ENCODE measurements at regions not wholly inside any gene's neighbourhood (a gene's known extent, or its start where the extent isn't known, plus 50 kb on each side); places are given as distances from the start of the nearest gene placed in this dataset.

DNA sequence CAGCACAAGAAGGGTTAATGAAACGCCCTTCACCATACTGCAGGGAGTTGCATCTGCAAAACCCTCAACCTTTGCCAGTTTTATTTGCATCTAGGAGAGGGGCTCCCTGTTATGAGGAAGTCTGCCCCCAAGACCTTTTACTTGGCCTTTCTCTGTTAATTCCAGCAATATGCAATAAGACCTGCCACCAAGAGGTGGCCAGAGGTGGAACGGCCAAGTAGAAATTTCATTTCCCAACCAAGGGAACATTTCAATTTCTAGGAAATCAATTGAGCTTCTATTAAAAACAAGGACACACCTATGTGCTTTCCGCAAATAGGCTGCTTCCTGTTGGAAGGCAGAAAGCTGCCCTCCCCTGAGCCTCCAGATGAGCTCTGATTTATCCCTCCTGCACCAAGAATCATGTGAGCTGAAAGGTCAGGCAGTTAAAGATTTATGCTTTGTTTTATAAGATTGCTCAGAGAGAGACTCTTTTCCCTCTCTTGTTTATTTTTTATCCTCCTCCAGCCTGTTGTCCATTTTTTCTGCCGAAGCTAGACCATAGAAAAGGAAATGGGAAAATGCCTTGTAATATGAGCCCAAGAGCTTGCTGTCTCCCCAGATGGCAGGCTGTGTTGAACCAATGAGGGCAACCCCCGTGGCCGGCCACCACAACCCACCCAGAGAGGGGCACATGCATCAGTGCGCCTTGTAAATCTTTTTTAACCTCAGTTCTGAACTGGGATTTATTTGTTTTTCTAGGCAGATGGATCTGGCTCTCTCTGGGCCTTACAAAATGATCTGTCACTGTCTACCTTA is 572.8 kb downstream of the TLE1 start:
- DNase-seq (ENCODE audit: low spot score), result no peak

- peak; percentile 31 for DNase-seq (ENCODE audit: low spot score)
Observed at GRCh38 chr9:81113453-81114124, 575.8 kb downstream of the TLE1 start.

DNA sequence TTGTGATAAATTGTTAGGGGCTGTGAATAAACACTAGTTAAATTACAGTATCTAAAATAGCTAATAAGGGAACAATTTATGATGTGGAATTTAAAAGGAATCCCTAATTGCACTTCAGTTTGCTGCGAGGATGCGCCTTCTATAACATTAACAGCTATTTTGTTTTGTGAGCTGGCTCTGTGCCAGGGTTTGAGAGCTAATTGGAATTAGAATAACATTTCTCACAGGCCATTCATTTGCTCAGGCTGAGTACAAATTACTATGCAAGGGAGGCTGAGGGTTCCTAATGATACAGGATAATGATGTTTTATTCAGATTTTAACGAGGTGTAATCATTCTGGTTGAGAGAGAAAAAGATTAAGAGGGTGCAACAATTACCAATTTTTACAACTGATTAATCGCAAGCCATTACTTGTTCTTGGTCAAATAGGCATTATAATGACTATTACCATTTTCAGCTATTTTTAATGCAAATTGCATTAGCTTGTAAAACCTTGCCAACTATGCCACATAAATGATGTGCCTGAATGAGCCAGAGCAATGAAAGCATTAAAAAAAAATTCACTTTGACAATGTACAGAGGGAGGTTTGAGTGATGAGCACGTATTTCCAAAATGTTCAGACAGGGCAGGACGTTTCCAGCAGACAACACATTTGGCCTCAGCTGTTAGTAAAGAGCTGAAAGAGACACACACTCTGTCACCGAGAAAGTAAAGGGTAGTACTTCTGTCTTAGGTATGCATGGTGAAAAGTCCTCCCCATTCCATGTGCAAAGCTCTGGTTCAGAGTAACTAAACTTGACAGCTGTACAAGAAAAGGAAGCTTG is 576.5 kb downstream of the TLE1 start:
- peak; percentile 12 for DNase-seq (ENCODE audit: low spot score)

DNA sequence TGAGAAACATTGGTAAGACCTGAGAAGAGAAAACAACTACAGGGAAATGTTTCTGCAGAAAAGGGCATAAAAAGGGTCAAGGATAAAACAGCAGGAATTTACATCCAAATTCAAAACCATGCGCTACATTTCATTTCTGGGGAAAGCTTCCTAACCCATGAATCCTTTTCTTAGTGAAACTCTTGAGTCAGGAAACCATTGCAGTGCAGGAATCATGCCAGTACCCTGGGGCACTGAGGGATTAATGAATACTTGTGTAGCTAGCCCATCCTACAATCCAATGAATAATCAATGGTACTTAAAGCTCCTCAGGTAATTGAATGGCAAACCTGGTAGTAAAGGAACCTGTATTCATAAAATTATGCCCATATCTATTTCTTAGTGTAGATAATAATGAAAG is 580.5 kb downstream of the TLE1 start:
- no peak for DNase-seq (ENCODE audit: low spot score)

DNA sequence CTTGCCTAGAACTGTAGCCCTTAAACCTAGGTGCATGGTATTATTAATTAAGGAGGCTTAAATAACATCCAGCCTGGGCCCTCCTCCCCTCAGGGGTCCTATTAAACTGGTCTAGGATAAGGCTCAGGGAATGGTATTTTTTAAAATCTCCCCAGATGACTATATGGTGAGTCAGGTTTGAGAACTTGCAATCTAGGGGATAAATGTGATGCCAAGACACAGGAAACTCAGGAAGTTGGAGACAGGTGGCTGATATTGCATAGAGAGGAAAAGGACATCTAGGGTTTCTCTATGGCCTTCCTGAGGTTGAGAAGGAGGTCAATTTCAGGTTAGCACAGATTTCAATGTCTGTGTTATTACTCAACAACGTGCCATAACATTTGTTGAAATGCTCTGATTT is 581.0 kb downstream of the TLE1 start:
- DNase-seq (ENCODE audit: low spot score), result no peak

- no peak for DNase-seq (ENCODE audit: low spot score)
Observed at GRCh38 chr9:81103597-81104471, 585.5 kb downstream of the TLE1 start.

DNA sequence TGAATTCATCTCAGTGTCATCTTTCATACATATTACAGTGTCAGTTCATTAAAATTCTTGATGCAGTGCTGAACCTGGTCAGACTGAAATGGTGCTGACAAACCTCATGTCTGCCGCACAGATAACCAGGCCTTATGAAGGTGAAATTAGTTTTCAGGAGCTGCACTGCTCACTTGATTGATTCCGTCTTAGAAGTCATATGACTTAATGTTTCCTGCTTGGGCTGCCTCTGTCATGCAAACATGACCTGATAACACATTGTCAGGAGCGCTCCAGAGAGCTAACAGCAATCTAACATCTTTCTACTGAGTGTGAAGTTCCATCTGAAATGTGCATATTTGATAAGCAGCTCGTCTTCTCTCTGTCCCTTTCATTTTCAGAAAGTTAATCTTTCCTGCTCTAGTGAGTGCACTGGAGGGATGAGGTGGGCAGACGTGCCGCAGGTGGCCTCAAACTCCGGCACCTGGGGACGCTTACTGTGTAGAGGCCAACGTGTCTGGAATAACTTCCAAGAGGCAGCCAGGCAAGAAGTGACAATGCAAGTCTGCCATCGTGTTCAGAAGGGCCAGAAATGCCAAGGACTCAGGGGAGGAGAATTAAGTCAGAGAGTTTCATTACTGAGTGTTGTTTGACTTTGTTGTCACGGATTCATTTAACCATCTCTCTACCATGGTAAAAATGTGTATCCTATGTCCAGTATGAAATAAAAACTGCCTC is 592.1 kb downstream of the TLE1 start:
- no peak for DNase-seq (ENCODE audit: low spot score)

- DNase-seq (ENCODE audit: low spot score), result no peak
Observed at GRCh38 chr9:81096625-81097024, 592.7 kb downstream of the TLE1 start.

DNA sequence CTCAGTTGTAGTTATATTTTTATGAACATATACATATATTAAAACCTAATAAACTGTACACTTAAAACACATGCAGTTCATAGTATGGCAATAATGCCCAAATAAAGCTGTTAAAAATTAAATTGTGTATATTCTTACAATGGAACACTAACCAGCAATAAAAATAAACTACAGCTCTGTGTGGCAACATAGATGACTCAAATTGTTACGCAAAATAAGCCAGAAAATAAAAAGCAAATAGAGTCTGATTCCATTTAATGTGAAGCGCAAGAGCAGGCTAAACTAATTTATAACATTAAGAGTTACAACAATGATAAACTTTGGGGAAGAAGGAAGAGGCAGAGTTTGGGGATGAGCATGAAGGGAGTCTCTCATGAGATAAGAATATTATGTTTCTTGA is 597.3 kb downstream of the TLE1 start:
- DNase-seq (ENCODE audit: low spot score), result no peak

- no peak for DNase-seq (ENCODE audit: low spot score)
Observed at GRCh38 chr9:81088341-81088740, 601.0 kb downstream of the TLE1 start.

- DNase-seq (ENCODE audit: low spot score), result no peak
Observed at GRCh38 chr9:81086416-81086815, 602.9 kb downstream of the TLE1 start.

- DNase-seq (ENCODE audit: low spot score), result no peak
Observed at GRCh38 chr9:81083854-81084512, 605.4 kb downstream of the TLE1 start.

GRCh38 chr9:81083067-81083466 is 606.3 kb downstream of the TLE1 start:
- no peak for DNase-seq (ENCODE audit: low spot score)

- DNase-seq (ENCODE audit: low spot score), result no peak
Observed at GRCh38 chr9:81082221-81082620, 607.1 kb downstream of the TLE1 start.

DNA sequence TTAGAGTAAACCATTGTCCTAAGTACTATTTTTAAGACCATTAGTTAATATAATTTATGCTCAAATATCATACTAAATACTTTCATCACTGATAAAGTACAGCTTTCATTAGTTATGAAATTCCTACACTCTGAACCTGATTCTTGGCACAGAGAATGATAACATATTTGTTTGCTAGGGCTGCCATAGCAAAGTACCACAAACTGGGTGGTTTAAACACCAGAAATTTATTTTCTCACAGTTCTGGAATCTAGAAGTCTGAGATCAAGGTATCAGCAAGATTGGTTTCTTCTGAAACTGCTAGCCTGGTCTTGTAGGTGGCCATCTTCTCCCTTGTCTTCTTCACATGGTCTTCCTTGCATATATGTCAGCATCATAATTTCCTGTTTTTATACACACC is 608.4 kb downstream of the TLE1 start:
- DNase-seq (ENCODE audit: low spot score), result no peak

- no peak for DNase-seq (ENCODE audit: low spot score)
Observed at GRCh38 chr9:81080185-81080584, 609.2 kb downstream of the TLE1 start.

GRCh38 chr9:81079055-81079454 is 610.3 kb downstream of the TLE1 start:
- DNase-seq (ENCODE audit: low spot score), result no peak

GRCh38 chr9:81078555-81078954 is 610.8 kb downstream of the TLE1 start:
- DNase-seq (ENCODE audit: low spot score), result no peak

DNA sequence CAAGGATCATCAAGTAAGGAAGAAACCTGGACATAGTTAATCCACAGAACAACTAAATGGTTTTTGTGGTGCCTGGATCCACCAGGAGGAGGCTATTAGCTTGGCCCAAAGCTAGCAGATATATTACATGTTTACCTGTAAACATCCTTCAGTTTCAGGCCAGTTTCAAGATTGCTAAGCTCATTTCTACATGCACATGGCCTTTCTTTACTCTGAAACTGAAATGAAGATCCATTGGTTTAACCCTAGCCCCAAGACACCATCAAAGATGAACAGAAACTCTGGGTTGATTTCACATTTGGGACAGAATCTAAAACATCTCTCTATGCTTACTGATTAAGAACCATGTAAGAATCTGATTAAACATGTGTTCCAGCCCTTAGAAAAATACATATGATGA is 611.8 kb downstream of the TLE1 start:
- DNase-seq (ENCODE audit: low spot score), result no peak

GRCh38 chr9:81076131-81076530 is 613.2 kb downstream of the TLE1 start:
- DNase-seq (ENCODE audit: low spot score), result no peak

DNA sequence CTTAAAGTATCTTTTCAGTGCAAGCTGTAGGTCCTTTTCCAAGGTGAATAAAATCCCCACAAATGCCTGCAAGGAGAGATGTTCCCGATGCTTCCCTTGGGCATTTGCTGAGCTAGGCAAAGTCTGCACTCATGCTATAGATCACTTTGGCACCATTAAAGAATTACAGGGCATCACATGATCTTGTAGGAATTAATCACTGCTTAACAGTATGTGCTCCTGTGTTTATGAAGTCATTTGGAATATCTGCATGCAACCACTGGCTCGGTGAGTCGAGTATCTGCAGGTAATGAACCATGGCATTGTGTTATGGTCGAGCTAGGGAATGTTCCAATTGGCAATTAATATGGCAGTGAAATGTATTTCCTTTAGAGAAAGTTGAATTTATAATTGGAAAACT is 615.1 kb downstream of the TLE1 start:
- no peak for DNase-seq (ENCODE audit: low spot score)

All from Ammon's horn (tissue), 1 donor.